NCI-H2227 treated with DMSO at 0.1 percent for 48 hours (cell line): ENCODE measurements at regions not wholly inside any gene's neighbourhood (a gene's known extent, or its start where the extent isn't known, plus 50 kb on each side); places are given as distances from the start of the nearest gene placed in this dataset.

Source experiments
- DNase-seq: peaks from one replicate; lab custom pipeline; 2025; lab: John Stamatoyannopoulos, UW

GRCh38 chr12:93043192-93043876 lies 114.2 kb upstream of the EEA1 start:
- DNase-seq = no peak

DNA sequence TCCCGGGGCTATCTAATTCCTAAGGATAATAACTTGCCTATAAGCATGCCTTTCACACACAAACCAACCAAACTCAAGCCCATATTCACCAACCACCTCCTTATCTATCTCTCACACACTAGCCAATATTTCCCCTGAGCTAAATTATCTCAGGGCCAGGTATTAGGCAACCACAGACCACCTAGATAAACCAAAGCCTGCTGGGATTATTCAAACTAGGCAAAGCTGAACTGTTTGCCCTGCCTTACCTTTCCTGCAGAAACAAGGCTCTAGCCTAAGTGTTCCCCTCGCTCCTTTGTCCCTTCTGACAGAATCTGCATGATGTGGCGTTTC lies 114.7 kb upstream of the EEA1 start:
- DNase-seq = no peak

DNA sequence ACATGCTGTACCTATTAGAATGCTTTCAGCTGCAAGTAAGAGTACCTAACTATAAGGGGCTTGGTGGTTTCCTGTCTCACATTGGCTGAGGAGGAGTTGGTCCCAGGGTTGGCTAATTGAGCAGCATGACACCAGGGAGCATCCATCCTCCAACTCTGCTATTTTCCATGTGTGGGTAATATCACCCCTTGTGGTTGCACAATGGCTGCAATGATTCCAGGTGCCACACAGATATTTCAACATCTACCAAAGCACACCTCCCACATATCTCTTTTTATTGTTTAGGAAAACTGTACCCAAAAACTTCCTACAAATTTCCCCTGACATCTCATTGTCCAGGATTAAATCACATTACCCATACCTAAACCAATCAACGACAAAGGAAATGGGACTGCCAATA lies 118.0 kb upstream of the EEA1 start:
- no peak for DNase-seq

- DNase-seq = no peak
Measured at GRCh38 chr12:93048656-93049055, 119.6 kb upstream of the EEA1 start.

DNA sequence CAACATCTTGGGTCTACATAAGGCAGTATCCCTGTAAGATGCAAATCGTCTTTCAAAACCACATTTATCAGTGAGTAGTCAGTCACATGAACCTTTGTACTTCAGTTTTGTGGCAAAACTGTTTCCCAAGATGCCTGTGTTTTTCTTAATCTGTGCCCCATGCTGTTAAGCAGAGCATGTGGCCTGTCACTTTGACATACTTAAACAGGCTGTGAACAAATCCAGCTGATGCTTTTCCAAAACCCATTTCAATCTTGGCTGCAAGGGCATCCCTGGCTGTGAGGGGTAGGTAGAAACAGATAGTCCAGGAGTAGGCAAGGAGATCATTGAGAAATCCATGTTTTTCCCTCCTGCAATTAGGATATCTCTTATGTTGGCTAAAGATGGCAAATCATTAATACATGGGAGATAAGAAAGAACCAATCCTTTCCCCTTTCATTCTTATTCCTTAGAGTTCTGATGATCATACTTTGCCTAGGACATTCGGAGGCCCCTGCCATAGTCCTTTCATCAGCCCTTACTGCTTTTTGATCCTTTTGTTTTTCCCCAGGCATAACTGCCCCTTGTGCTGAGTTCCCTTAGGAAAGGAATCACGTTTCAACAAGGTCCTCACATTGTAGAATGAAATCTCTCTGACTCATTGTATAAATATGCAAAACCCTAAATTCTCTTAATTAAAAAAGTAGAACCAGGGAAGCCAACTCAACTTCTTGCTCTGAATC lies 121.1 kb upstream of the EEA1 start:
- DNase-seq = no peak

GRCh38 chr12:93050748-93051081 lies 121.6 kb upstream of the EEA1 start:
- DNase-seq = no peak

DNA sequence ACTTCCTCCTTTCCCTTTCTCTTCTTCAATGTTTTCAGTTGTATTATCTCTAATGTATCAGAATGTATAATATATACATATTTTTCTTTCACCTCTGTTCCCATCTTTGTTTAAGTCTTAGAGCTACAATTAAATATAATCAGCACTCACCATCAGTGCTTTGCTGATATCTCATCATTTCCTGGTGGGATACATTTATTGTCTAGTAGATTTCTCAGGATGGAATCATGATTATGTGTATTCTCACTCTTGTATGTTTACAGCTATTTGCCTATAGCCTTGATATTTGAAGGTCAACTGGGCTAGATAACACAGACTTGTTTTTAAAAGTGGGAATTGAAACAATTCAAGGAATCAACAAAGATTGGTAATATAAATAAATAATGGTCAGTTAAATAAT lies 124.9 kb upstream of the EEA1 start:
- DNase-seq = no peak

DNA sequence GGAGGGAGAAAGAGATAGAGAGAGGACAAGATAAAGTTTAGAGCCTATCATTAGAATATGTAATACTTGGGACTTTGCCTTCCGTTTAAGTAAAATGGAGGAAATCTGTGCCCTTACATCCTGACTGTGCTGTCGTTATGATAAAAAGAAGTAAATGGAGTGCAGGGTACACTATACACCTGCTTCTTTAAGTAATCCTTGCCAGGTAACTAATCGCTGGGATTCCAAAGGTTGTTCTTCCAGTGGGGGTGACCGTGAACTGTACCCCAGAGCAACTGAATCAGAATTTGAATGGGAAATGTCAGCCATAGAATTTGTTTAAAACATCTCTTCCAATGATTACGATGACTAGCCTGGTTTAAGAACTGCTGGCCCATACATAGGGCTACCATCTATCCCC lies 126.1 kb upstream of the EEA1 start:
- DNase-seq = no peak

DNA sequence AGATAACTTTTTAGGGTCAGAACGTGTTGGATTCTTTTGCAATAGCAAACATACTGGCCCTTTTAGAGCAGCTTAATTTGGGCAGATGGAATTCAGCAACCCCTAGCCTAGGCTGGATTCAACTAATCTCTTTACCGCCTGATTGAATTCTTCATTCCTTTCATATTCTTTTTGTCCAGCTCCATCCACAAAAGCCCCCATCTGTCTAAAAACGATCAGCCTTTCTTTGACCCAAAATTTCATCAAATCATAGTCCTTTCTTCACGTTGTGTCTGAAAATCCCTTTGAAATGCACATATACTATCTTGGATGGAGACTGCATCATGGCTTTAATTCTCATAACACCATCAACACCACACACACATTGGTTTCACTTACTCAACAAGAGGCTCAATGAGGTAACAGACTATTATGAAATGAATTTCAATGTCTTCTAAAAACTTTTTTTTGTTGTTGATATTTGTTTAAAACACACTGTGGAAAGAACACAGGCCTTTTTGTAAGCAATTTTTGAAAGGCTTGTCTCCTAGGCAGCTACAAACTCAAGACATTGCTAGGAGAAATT lies 128.0 kb upstream of the EEA1 start:
- DNase-seq = no peak

GRCh38 chr12:93058280-93058679 lies 129.2 kb upstream of the EEA1 start:
- no peak for DNase-seq

DNA sequence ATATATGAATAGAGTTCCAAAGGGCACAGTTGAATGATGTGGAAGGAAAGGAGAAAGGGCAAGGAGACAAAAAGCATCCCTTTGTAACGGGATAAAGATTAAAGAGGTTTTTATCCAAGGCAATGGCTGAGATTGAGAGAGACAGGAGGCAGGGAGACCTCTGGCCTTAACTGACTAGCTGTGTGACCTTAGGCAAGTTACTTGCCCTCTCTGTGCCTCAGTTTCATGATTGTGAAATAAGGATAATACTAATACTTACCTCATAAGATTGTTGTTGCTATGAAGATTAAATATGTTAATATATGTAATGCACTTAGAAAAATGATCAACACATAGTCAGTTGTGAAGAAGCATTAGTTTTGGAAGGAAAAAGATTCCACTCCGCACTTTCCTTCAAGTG lies 130.2 kb upstream of the EEA1 start:
- DNase-seq = no peak

GRCh38 chr12:93059925-93060665 lies 131.0 kb upstream of the EEA1 start:
- no peak for DNase-seq

DNA sequence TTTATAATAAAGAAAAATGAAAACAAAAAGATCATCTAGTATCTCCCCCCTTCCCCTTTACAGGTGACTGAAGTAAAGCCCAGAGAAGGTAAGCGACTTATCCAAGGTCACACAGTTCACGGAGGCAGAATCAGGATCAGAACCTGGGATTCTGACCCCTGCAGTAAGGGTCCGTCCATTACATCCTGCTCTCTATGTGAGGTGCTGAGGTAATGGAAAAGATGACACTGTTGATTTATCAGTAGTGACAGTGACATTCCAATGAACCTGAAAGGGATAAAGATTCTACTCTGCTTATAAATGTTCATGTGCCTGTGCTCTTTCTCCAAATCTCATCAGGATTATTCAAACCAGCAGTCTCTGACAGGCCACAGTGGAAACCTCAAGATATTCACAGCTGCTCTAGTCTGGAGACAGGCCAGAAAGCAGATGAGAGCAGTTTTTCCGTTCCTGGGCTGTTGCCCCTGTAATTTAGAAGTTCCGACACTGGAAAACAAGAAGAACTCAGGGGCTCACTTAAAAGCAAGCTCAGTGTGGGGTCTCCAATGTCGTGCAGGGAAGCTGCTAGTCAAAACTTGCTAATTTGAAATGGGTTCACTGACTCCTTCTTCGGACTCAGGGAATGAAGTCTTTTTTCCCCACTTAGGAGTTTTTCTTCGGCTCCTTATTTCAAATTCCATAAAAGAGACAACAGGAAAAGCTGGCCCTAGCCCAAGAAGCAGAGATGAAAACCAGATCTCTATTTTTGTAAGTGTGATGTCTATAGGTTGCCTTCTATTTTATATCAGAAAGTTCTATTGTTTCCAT lies 131.8 kb upstream of the EEA1 start:
- peak; percentile 4 for DNase-seq

DNA sequence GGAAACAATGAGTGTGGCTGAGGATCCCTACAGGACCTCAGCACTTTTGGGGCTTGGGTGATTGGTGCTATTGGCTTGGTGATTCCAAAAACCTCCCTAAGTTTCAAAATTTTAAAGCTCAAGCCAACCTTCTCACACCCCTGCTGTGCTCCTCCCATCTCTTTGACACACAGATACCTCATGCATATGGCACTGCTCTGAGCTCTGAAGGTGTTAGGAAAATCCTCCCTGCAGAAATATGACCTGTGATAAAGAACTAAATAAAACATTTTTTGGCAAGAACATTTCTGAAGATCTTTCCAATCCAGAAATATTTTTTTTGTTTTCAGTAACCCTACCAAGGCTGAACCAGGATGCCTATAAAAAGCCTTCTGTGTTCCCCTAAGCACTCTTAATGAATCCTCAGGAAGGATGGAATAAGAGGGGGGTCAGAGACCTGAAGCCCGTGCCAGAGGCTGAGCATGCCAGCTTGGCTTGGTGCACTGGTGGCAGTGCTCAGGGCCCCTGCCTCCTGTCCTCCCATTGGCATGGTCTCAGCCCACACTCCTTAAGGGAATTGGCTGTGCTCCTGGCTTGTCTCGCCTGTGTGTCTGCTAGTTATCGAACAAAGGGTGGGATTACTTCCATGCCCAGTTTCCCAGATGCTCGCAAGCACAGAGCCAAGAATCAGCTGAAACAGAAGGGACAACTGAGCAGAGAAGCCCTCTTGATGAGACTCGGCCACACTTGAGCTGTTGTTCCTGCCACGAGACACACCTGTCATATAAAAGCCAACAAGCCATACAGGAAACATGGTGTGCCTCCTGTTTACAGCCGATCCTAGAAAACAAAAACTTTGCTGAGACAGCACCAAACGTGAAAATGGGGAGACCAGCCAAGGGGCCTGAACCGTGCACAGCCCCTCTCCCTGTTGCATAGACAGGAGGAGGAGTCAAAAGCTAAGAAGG lies 132.7 kb upstream of the EEA1 start:
- DNase-seq = no peak

- DNase-seq = no peak
Measured at GRCh38 chr12:93065896-93066295, 136.8 kb upstream of the EEA1 start.

GRCh38 chr12:93072340-93072739 lies 143.2 kb upstream of the EEA1 start:
- no peak for DNase-seq

DNA sequence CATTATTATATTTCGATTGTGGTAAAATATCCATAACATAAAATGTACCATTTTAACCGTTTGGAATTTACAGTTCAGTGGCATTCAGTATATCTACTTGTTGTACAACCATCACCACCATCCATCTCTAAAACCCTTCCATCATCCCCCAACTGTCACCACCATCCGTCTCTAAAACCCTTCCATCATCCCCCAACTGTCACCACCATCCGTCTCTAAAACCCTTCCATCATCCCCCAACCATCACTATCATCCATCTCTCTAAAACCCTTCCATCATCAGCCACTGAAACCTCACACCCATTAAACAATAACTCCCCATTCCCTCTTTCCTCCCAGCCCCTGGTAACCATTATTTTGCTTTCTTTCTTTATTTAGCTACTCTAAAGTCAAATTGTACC lies 144.2 kb upstream of the EEA1 start:
- DNase-seq = no peak

GRCh38 chr12:93078059-93078458 lies 149.0 kb upstream of the EEA1 start:
- no peak for DNase-seq

GRCh38 chr12:93078577-93078976 lies 149.5 kb upstream of the EEA1 start:
- no peak for DNase-seq

- no peak for DNase-seq
Measured at GRCh38 chr12:93079271-93079670, 150.2 kb upstream of the EEA1 start.

DNA sequence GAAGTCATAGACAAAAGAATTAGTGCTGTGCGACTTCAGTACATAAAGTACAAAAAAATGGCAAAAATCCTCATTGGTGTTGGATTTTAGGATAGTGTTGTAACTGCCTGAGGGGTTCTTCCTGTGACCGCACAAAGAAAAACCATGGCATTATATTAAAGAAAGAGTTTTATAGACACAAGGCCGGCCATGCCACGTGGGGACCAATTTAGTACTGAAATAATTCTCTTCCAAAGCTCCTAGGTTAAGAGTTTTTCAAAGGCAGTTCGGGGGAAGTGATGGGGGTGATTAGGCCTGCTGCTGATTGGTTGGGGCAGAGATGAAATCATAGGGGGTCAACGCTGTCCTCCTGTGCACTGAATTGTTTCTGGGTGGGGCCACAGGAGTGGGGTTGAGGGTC lies 150.9 kb upstream of the EEA1 start:
- no peak for DNase-seq
